ENCODE measurements at regions not wholly inside any gene's neighbourhood (a gene's known extent, or its start where the extent isn't known, plus 50 kb on each side); places are given as distances from the start of the nearest gene placed in this dataset.

- Histone ChIP-seq H3K9me3 (ENCODE audit: control insufficient read depth in 3 of 3, low read length in 3 of 3) (no peaks in the 10 kb centered on the region), H3K27me3 (ENCODE audit: control insufficient read depth in 3 of 3, insufficient read depth in 3 of 3, low read length in 3 of 3) (peaks cover 0 to 9% (median 0%) of the 10 kb centered on the region in 3 donors), H3K27ac (ENCODE audit: low read depth, low read length) (no peak overlapping the region), H3K9ac (ENCODE audit: low read depth in 1 of 3, low read length in 3 of 3) (no peak overlapping the region), H3K4me1 (ENCODE audit: control insufficient read depth in 3 of 3, insufficient read depth in 3 of 3, low read length in 3 of 3) (peaks cover 0 to 9% (median 0%) of the 10 kb centered on the region in 3 donors), H3K36me3 (ENCODE audit: control insufficient read depth in 3 of 3, insufficient read depth in 3 of 3, low read length in 3 of 3) (no peaks in the 10 kb centered on the region), H3K4me3 (ENCODE audit: low read length in 3 of 3) (no peak overlapping the region)
These were observed 73.6 kb upstream of the PJA1 start for GRCh38 chrX:69238887-69239231.

GRCh38 chrX:69238114-69238886 lies 73.0 kb upstream of the PJA1 start:
- peaks cover 0 to 9% (median 0%) of the 10 kb centered on the region in 3 donors for H3K27me3 ChIP-seq (ENCODE audit: control insufficient read depth in 3 of 3, insufficient read depth in 3 of 3, low read length in 3 of 3)
- H3K9me3 ChIP-seq (ENCODE audit: control insufficient read depth in 3 of 3, low read length in 3 of 3) = no peaks in the 10 kb centered on the region
- no peaks in the 10 kb centered on the region for H3K36me3 ChIP-seq (ENCODE audit: control insufficient read depth in 3 of 3, insufficient read depth in 3 of 3, low read length in 3 of 3)
- H3K27ac ChIP-seq (ENCODE audit: low read depth, low read length) = no peak overlapping the region
- peaks cover 0 to 9% (median 0%) of the 10 kb centered on the region in 3 donors for H3K4me1 ChIP-seq (ENCODE audit: control insufficient read depth in 3 of 3, insufficient read depth in 3 of 3, low read length in 3 of 3)
- no peak overlapping the region for H3K4me3 ChIP-seq (ENCODE audit: low read length in 3 of 3)
- no peak overlapping the region for H3K9ac ChIP-seq (ENCODE audit: low read depth in 1 of 3, low read length in 3 of 3)

DNA sequence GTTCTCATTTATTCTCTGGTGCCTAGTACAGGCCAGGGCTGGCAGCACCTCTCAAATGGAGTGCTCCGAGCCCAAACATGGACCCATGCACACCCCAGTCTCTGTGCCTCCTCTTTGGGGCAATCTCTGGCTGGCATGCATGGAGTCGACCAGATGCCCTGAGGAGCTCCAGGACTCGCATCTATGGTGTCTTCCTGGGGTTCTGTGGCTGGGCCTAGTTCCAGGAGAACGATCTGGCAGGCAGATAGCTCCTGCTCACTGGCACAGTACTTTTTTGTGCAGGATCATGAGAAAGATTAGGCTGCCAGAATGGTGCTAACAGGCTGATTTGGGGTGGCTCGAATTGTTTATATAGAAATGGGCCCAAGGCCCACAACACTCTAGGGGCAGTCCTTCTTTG lies 72.0 kb upstream of the PJA1 start:
- H3K9me3 ChIP-seq (ENCODE audit: control insufficient read depth in 3 of 3, low read length in 3 of 3) = no peaks in the 10 kb centered on the region
- H3K9ac ChIP-seq (ENCODE audit: low read depth in 1 of 3, low read length in 3 of 3) = no peak overlapping the region
- H3K4me1 ChIP-seq (ENCODE audit: control insufficient read depth in 3 of 3, insufficient read depth in 3 of 3, low read length in 3 of 3) = peaks cover 0 to 9% (median 0%) of the 10 kb centered on the region in 3 donors
- peaks cover 0 to 8% (median 0%) of the 10 kb centered on the region in 3 donors for H3K27me3 ChIP-seq (ENCODE audit: control insufficient read depth in 3 of 3, insufficient read depth in 3 of 3, low read length in 3 of 3)
- H3K4me3 ChIP-seq (ENCODE audit: low read length in 3 of 3) = no peak overlapping the region
- no peak overlapping the region for H3K27ac ChIP-seq (ENCODE audit: low read depth, low read length)
- no peaks in the 10 kb centered on the region for H3K36me3 ChIP-seq (ENCODE audit: control insufficient read depth in 3 of 3, insufficient read depth in 3 of 3, low read length in 3 of 3)

- no peak overlapping the region for H3K4me3 ChIP-seq (ENCODE audit: low read length in 3 of 3)
- no peak overlapping the region for H3K9ac ChIP-seq (ENCODE audit: low read depth in 1 of 3, low read length in 3 of 3)
- no peaks in the 10 kb centered on the region for H3K36me3 ChIP-seq (ENCODE audit: control insufficient read depth in 3 of 3, insufficient read depth in 3 of 3, low read length in 3 of 3)
- no peaks in the 10 kb centered on the region for H3K9me3 ChIP-seq (ENCODE audit: control insufficient read depth in 3 of 3, low read length in 3 of 3)
- H3K27ac ChIP-seq (ENCODE audit: low read depth, low read length) = no peak overlapping the region
- peaks cover 0 to 9% (median 0%) of the 10 kb centered on the region in 3 donors for H3K4me1 ChIP-seq (ENCODE audit: control insufficient read depth in 3 of 3, insufficient read depth in 3 of 3, low read length in 3 of 3)
- H3K27me3 ChIP-seq (ENCODE audit: control insufficient read depth in 3 of 3, insufficient read depth in 3 of 3, low read length in 3 of 3) = peaks cover 0 to 12% (median 0%) of the 10 kb centered on the region in 3 donors
These were observed 71.4 kb upstream of the PJA1 start for GRCh38 chrX:69236641-69237040.

DNA sequence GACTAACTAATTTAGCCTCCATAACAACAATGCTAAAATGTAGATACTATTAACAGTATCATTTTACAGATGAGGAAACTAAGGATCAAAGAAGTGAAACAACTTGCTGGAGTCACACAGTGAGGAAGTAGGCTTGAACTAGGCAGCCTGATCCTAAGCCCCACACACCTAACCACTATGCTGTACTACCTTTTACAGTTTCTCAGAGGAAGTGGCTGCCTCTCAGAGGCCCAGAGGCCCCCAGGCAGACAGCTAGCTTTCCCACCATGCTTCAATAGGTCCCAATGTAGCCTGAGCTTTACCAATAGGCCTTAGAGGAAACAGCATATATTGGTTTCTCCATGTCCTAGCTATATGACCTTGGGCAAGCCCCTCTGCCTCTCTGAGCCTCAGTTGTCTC lies 69.4 kb upstream of the PJA1 start:
- Histone ChIP-seq H3K4me3 (ENCODE audit: low read length in 3 of 3) (no peak overlapping the region), H3K36me3 (ENCODE audit: control insufficient read depth in 3 of 3, insufficient read depth in 3 of 3, low read length in 3 of 3) (no peaks in the 10 kb centered on the region), H3K9me3 (ENCODE audit: control insufficient read depth in 3 of 3, low read length in 3 of 3) (no peaks in the 10 kb centered on the region), H3K27me3 (ENCODE audit: control insufficient read depth in 3 of 3, insufficient read depth in 3 of 3, low read length in 3 of 3) (peaks cover 0 to 19% (median 0%) of the 10 kb centered on the region in 3 donors), H3K4me1 (ENCODE audit: control insufficient read depth in 3 of 3, insufficient read depth in 3 of 3, low read length in 3 of 3) (peaks cover 0 to 9% (median 0%) of the 10 kb centered on the region in 3 donors), H3K27ac (ENCODE audit: low read depth, low read length) (no peak overlapping the region), H3K9ac (ENCODE audit: low read depth in 1 of 3, low read length in 3 of 3) (no peak overlapping the region)

DNA sequence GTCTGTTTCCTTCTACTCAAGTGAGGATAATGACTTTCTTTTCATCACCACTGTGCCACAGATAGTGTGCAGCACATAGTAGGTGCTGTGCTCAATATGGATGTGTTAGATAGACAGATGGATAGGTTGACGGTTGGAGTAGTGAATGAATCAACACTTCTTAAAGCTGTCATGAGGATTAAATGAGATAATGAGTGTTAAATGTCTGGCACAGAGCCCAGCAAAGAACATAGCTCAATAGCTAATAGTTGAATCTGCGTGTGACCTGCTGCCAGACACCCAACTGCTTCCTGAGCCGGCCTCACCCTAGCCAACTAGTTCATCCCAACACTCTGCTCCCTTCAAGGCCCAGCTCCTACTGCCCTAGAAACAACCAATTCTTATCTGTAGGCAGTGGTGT lies 67.7 kb upstream of the PJA1 start:
- Histone ChIP-seq H3K27ac (ENCODE audit: low read depth, low read length) (no peak overlapping the region), H3K4me3 (ENCODE audit: low read length in 3 of 3) (no peak overlapping the region), H3K9ac (ENCODE audit: low read depth in 1 of 3, low read length in 3 of 3) (no peak overlapping the region), H3K27me3 (ENCODE audit: control insufficient read depth in 3 of 3, insufficient read depth in 3 of 3, low read length in 3 of 3) (peaks cover 0 to 14% (median 0%) of the 10 kb centered on the region in 3 donors), H3K4me1 (ENCODE audit: control insufficient read depth in 3 of 3, insufficient read depth in 3 of 3, low read length in 3 of 3) (peaks cover 0 to under 1% (median 0%) of the 10 kb centered on the region in 3 donors), H3K36me3 (ENCODE audit: control insufficient read depth in 3 of 3, insufficient read depth in 3 of 3, low read length in 3 of 3) (no peaks in the 10 kb centered on the region), H3K9me3 (ENCODE audit: control insufficient read depth in 3 of 3, low read length in 3 of 3) (no peaks in the 10 kb centered on the region)

GRCh38 chrX:69231903-69232302 lies 66.7 kb upstream of the PJA1 start:
- no peak overlapping the region for H3K27ac ChIP-seq (ENCODE audit: low read depth, low read length)
- no peaks in the 10 kb centered on the region for H3K9me3 ChIP-seq (ENCODE audit: control insufficient read depth in 3 of 3, low read length in 3 of 3)
- H3K27me3 ChIP-seq (ENCODE audit: control insufficient read depth in 3 of 3, insufficient read depth in 3 of 3, low read length in 3 of 3) = peaks cover 0 to 12% (median 0%) of the 10 kb centered on the region in 3 donors
- no peak overlapping the region for H3K9ac ChIP-seq (ENCODE audit: low read depth in 1 of 3, low read length in 3 of 3)
- H3K36me3 ChIP-seq (ENCODE audit: control insufficient read depth in 3 of 3, insufficient read depth in 3 of 3, low read length in 3 of 3) = no peaks in the 10 kb centered on the region
- H3K4me3 ChIP-seq (ENCODE audit: low read length in 3 of 3) = no peak overlapping the region
- no peaks in the 10 kb centered on the region for H3K4me1 ChIP-seq (ENCODE audit: control insufficient read depth in 3 of 3, insufficient read depth in 3 of 3, low read length in 3 of 3)

GRCh38 chrX:69229436-69229835 lies 64.2 kb upstream of the PJA1 start:
- Histone ChIP-seq H3K36me3 (ENCODE audit: control insufficient read depth in 3 of 3, insufficient read depth in 3 of 3, low read length in 3 of 3) (no peaks in the 10 kb centered on the region), H3K4me1 (ENCODE audit: control insufficient read depth in 3 of 3, insufficient read depth in 3 of 3, low read length in 3 of 3) (no peaks in the 10 kb centered on the region), H3K9ac (ENCODE audit: low read depth in 1 of 3, low read length in 3 of 3) (no peak overlapping the region), H3K27me3 (ENCODE audit: control insufficient read depth in 3 of 3, insufficient read depth in 3 of 3, low read length in 3 of 3) (peaks cover 0 to 12% (median 0%) of the 10 kb centered on the region in 3 donors), H3K9me3 (ENCODE audit: control insufficient read depth in 3 of 3, low read length in 3 of 3) (no peaks in the 10 kb centered on the region), H3K4me3 (ENCODE audit: low read length in 3 of 3) (no peak overlapping the region), H3K27ac (ENCODE audit: low read depth, low read length) (no peak overlapping the region)

- no peak overlapping the region for H3K4me3 ChIP-seq (ENCODE audit: low read length in 3 of 3)
- peaks cover 0 to 15% (median 0%) of the 10 kb centered on the region in 3 donors for H3K27me3 ChIP-seq (ENCODE audit: control insufficient read depth in 3 of 3, insufficient read depth in 3 of 3, low read length in 3 of 3)
- H3K27ac ChIP-seq (ENCODE audit: low read depth, low read length) = no peak overlapping the region
- H3K9ac ChIP-seq (ENCODE audit: low read depth in 1 of 3, low read length in 3 of 3) = no peak overlapping the region
- no peaks in the 10 kb centered on the region for H3K4me1 ChIP-seq (ENCODE audit: control insufficient read depth in 3 of 3, insufficient read depth in 3 of 3, low read length in 3 of 3)
- H3K36me3 ChIP-seq (ENCODE audit: control insufficient read depth in 3 of 3, insufficient read depth in 3 of 3, low read length in 3 of 3) = no peaks in the 10 kb centered on the region
- no peaks in the 10 kb centered on the region for H3K9me3 ChIP-seq (ENCODE audit: control insufficient read depth in 3 of 3, low read length in 3 of 3)
These were observed 63.5 kb upstream of the PJA1 start for GRCh38 chrX:69228732-69229131.

GRCh38 chrX:69226459-69227158 lies 61.4 kb upstream of the PJA1 start:
- no peak overlapping the region for H3K27ac ChIP-seq (ENCODE audit: low read depth, low read length)
- H3K27me3 ChIP-seq (ENCODE audit: control insufficient read depth in 3 of 3, insufficient read depth in 3 of 3, low read length in 3 of 3) = peaks cover 0 to 20% (median 0%) of the 10 kb centered on the region in 3 donors
- no peaks in the 10 kb centered on the region for H3K36me3 ChIP-seq (ENCODE audit: control insufficient read depth in 3 of 3, insufficient read depth in 3 of 3, low read length in 3 of 3)
- no peaks in the 10 kb centered on the region for H3K9me3 ChIP-seq (ENCODE audit: control insufficient read depth in 3 of 3, low read length in 3 of 3)
- peaks cover 0 to 2% (median 0%) of the 10 kb centered on the region in 3 donors for H3K4me1 ChIP-seq (ENCODE audit: control insufficient read depth in 3 of 3, insufficient read depth in 3 of 3, low read length in 3 of 3)
- H3K9ac ChIP-seq (ENCODE audit: low read depth in 1 of 3, low read length in 3 of 3) = no peak overlapping the region
- no peak overlapping the region for H3K4me3 ChIP-seq (ENCODE audit: low read length in 3 of 3)
